ENCODE measurements at regions not wholly inside any gene's neighbourhood (a gene's known extent, or its start where the extent isn't known, plus 50 kb on each side); places are given as distances from the start of the nearest gene placed in this dataset.
"Not testable (repeated sequence)": the region's sequence is repeated elsewhere in the genome, so short reads cannot be mapped to it uniquely, and the experiment has no call there.

- no peak overlapping the region for H3K27ac ChIP-seq (ENCODE audit: low read length)
- H3K36me3 ChIP-seq (ENCODE audit: control insufficient read depth in 2 of 2, insufficient read depth in 2 of 2, low read length in 2 of 2) = no peaks in the 10 kb centered on the region
- H3K9ac ChIP-seq (ENCODE audit: low read length in 2 of 2) = no peak overlapping the region
- no peaks in the 10 kb centered on the region for H3K4me1 ChIP-seq (ENCODE audit: control insufficient read depth, insufficient read depth, low read length)
- H3K9me3 ChIP-seq (ENCODE audit: control insufficient read depth in 2 of 2, low read length in 2 of 2) = no peaks in the 10 kb centered on the region
- H3K27me3 ChIP-seq (ENCODE audit: control insufficient read depth in 1 of 2, insufficient read depth in 2 of 2, low read length in 2 of 2) = no peaks in the 10 kb centered on the region
- no peak overlapping the region for H3K4me3 ChIP-seq (ENCODE audit: low read length in 2 of 2)
These were observed 87.9 kb upstream of the NPSR1 start for GRCh38 chr7:34569975-34570699.

GRCh38 chr7:34575006-34575405, 83.0 kb upstream of the NPSR1 start:
- Histone ChIP-seq H3K9me3 (ENCODE audit: control insufficient read depth in 2 of 2, low read length in 2 of 2) (no peaks in the 10 kb centered on the region), H3K4me3 (ENCODE audit: low read length in 2 of 2) (no peak overlapping the region), H3K9ac (ENCODE audit: low read length in 2 of 2) (no peak overlapping the region), H3K27ac (ENCODE audit: low read length) (no peak overlapping the region), H3K27me3 (ENCODE audit: control insufficient read depth in 1 of 2, insufficient read depth in 2 of 2, low read length in 2 of 2) (no peaks in the 10 kb centered on the region), H3K36me3 (ENCODE audit: control insufficient read depth in 2 of 2, insufficient read depth in 2 of 2, low read length in 2 of 2) (no peaks in the 10 kb centered on the region), H3K4me1 (ENCODE audit: control insufficient read depth, insufficient read depth, low read length) (no peaks in the 10 kb centered on the region)

GRCh38 chr7:34577934-34578333, 80.1 kb upstream of the NPSR1 start:
- not testable (repeated sequence) for H3K27me3 ChIP-seq (ENCODE audit: control insufficient read depth in 1 of 2, insufficient read depth in 2 of 2, low read length in 2 of 2); H3K9me3 ChIP-seq (ENCODE audit: control insufficient read depth in 2 of 2, low read length in 2 of 2)

DNA sequence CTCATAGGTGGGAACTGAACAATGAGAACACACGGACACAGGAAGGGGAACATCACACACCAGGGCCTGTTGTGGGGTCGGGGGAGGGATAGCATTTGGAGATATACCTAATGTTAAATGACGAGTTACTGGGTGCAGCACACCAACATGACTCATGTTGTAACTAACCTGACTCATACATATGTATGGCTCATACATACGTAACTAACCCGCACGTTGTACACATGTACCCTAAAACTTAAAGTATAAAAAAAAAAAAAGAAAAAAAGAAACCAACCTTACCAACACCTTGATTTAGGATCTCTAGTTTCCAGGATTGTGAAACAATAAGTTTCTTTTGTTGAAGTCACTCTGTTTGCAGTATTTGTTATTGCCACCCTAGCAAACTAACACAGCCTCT, 76.3 kb upstream of the NPSR1 start:
- not testable (repeated sequence) for H3K36me3 ChIP-seq (ENCODE audit: control insufficient read depth in 2 of 2, insufficient read depth in 2 of 2, low read length in 2 of 2); H3K4me1 ChIP-seq (ENCODE audit: control insufficient read depth, insufficient read depth, low read length); H3K27me3 ChIP-seq (ENCODE audit: control insufficient read depth in 1 of 2, insufficient read depth in 2 of 2, low read length in 2 of 2)

More at GRCh38 chr7:34577934-34578333, 80.1 kb upstream of the NPSR1 start:
- not testable (repeated sequence) for H3K36me3 ChIP-seq (ENCODE audit: control insufficient read depth in 2 of 2, insufficient read depth in 2 of 2, low read length in 2 of 2); H3K9ac ChIP-seq (ENCODE audit: low read length in 2 of 2); H3K4me3 ChIP-seq (ENCODE audit: low read length in 2 of 2); H3K27ac ChIP-seq (ENCODE audit: low read length); H3K4me1 ChIP-seq (ENCODE audit: control insufficient read depth, insufficient read depth, low read length)

GRCh38 chr7:34584526-34584925, 73.5 kb upstream of the NPSR1 start:
- no peaks in the 10 kb centered on the region for H3K36me3 ChIP-seq (ENCODE audit: control insufficient read depth in 2 of 2, insufficient read depth in 2 of 2, low read length in 2 of 2)
- H3K9me3 ChIP-seq (ENCODE audit: control insufficient read depth in 2 of 2, low read length in 2 of 2) = no peaks in the 10 kb centered on the region
- H3K4me1 ChIP-seq (ENCODE audit: control insufficient read depth, insufficient read depth, low read length) = no peaks in the 10 kb centered on the region
- H3K27ac ChIP-seq (ENCODE audit: low read length) = no peak overlapping the region
- no peaks in the 10 kb centered on the region for H3K27me3 ChIP-seq (ENCODE audit: control insufficient read depth in 1 of 2, insufficient read depth in 2 of 2, low read length in 2 of 2)
- no peak overlapping the region for H3K9ac ChIP-seq (ENCODE audit: low read length in 2 of 2)
- H3K4me3 ChIP-seq (ENCODE audit: low read length in 2 of 2) = no peak overlapping the region

More for the DNA sequence above, 76.3 kb upstream of the NPSR1 start:
- H3K4me3 ChIP-seq (ENCODE audit: low read length in 2 of 2); H3K9ac ChIP-seq (ENCODE audit: low read length in 2 of 2); H3K9me3 ChIP-seq (ENCODE audit: control insufficient read depth in 2 of 2, low read length in 2 of 2); H3K27ac ChIP-seq (ENCODE audit: low read length): not testable (repeated sequence)

DNA sequence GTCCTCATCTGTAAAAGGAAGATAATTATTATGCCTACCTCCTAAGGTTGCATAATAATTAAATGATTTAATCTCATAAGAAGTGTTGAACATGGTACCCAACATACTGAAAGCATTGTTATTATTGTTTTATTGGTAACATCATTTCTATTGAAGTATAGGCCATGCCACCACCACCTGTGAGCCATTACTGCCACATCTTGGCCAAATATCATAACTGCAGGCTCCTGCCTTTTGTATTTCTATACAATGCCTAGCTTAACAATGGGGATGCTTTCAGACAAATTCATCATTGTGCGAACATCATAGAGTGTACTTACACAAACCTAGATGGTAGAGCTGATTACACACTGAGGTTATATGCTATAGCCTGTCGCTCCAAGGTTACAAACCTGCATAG, 61.1 kb upstream of the NPSR1 start:
- H3K36me3 ChIP-seq (ENCODE audit: control insufficient read depth in 2 of 2, insufficient read depth in 2 of 2, low read length in 2 of 2) = no peaks in the 10 kb centered on the region
- no peaks in the 10 kb centered on the region for H3K4me1 ChIP-seq (ENCODE audit: control insufficient read depth, insufficient read depth, low read length)
- H3K9me3 ChIP-seq (ENCODE audit: control insufficient read depth in 2 of 2, low read length in 2 of 2) = no peaks in the 10 kb centered on the region
- H3K27me3 ChIP-seq (ENCODE audit: control insufficient read depth in 1 of 2, insufficient read depth in 2 of 2, low read length in 2 of 2) = no peaks in the 10 kb centered on the region
- H3K27ac ChIP-seq (ENCODE audit: low read length) = no peak overlapping the region
- no peak overlapping the region for H3K9ac ChIP-seq (ENCODE audit: low read length in 2 of 2)
- no peak overlapping the region for H3K4me3 ChIP-seq (ENCODE audit: low read length in 2 of 2)

DNA sequence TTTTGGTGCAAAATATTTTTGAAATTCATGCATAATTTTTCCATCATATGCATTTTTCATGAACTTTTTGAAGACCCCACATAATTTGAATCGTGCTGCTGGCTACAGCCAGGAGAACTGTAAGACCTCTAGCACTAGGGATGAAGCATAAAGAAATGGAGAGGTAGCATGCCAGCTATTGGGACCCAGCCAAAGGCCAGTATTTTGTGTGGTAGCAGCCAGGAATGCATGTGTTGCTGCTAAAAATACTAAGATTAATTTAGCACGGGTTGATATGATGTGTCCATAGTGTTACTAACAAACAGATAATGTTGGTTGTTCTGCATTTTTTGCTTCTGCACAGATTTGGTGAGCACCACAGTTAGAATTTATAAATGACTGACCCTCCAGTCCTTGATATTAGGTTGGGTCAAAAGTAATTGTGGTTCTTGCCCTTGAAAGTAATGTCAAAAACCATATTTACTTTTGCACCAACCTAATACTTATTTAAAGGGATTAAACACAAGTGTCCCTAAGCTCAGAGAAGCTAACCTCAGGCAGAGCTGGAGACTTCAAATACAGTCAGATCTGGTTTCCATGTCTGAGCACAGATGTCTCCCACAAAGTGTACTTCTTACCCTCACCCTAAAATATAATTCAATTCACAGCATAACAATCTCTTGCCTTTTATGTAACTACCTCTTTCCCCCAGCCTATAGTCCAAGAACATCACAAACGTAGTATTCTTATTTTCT, 54.1 kb upstream of the NPSR1 start:
- no peaks in the 10 kb centered on the region for H3K36me3 ChIP-seq (ENCODE audit: control insufficient read depth in 2 of 2, insufficient read depth in 2 of 2, low read length in 2 of 2)
- H3K9ac ChIP-seq (ENCODE audit: low read length in 2 of 2) = no peak overlapping the region
- no peak overlapping the region for H3K4me3 ChIP-seq (ENCODE audit: low read length in 2 of 2)
- H3K27ac ChIP-seq (ENCODE audit: low read length) = no peak overlapping the region
- no peaks in the 10 kb centered on the region for H3K4me1 ChIP-seq (ENCODE audit: control insufficient read depth, insufficient read depth, low read length)
- H3K9me3 ChIP-seq (ENCODE audit: control insufficient read depth in 2 of 2, low read length in 2 of 2) = no peaks in the 10 kb centered on the region
- H3K27me3 ChIP-seq (ENCODE audit: control insufficient read depth in 1 of 2, insufficient read depth in 2 of 2, low read length in 2 of 2) = no peaks in the 10 kb centered on the region
